ENCODE measurements at regions not wholly inside any gene's neighbourhood (a gene's known extent, or its start where the extent isn't known, plus 50 kb on each side); places are given as distances from the start of the nearest gene placed in this dataset.

DNA sequence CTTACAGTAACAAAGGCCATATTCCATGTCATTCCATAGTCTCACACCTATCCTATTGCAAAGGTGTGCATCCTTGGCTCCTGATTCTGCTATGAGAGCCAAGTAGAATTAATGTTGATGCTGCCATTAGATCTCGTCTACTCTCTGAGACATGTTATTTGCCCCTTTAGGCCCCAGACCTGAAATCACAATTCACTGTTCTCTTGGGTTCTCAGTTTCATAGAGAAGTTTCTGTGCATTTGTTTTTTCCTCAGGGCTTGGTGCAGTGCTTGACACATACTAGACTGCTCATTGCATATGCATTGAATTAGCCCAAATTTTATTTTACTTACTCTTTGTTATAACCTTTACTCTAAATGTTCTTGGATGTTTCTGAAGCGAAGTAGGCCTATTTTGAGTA, 265.7 kb downstream of the JRKL start:
- H3K36me3 Mint-ChIP-seq = no peaks in the 10 kb centered on the region
- H3K27me3 Mint-ChIP-seq (ENCODE audit: low read depth in 3 of 3) = peaks cover 0 to 1% (median 0%) of the 10 kb centered on the region in 3 donors
- no peak for DNase-seq
- H4K20me1 ChIP-seq (ENCODE audit: insufficient read depth, low read length) = no peaks in the 10 kb centered on the region
- H3K9me3 ChIP-seq (replicated peaks in 1 of 2; ENCODE audit: control insufficient read depth in 1 of 2, insufficient read depth in 1 of 2, low read length in 2 of 2) = no peaks in the 10 kb centered on the region
- intact Hi-C loops (cut with micrococcal nuclease) = no loop called here
- H3K27ac ChIP-seq (ENCODE audit: low read depth in 1 of 2, low read length in 2 of 2) = no peak overlapping the region
- H3K27me3 ChIP-seq (ENCODE audit: control insufficient read depth in 2 of 2, insufficient read depth in 2 of 2, low read length in 2 of 2) = no peaks in the 10 kb centered on the region
- H3K4me1 ChIP-seq (ENCODE audit: control insufficient read depth in 1 of 2, insufficient read depth in 2 of 2, low read length in 2 of 2) = no peaks in the 10 kb centered on the region
- no peak overlapping the region for H3K27ac Mint-ChIP-seq
- no peaks in the 10 kb centered on the region for H3K4me1 Mint-ChIP-seq
- 88% methylated on average over 1 of the region's 2 CpGs for WGBS (ENCODE audit: insufficient coverage)
- no peak overlapping the region for H3K9ac ChIP-seq (ENCODE audit: insufficient read depth, low read length, poor library complexity, severe bottlenecking)
- H3K9me3 Mint-ChIP-seq = peaks cover 0 to 4% (median 0%) of the 10 kb centered on the region in 7 donors
- H3K4me2 ChIP-seq (replicated peaks; ENCODE audit: extremely low read depth, low read length, poor library complexity, severe bottlenecking) = no peak overlapping the region
- H3K4me3 ChIP-seq (replicated peaks in 1 of 3; ENCODE audit: low read depth in 2 of 3, low read length in 3 of 3) = no peak overlapping the region
- H3K36me3 ChIP-seq (replicated peaks in 1 of 2; ENCODE audit: control insufficient read depth in 1 of 2, insufficient read depth in 2 of 2, low read length in 2 of 2) = no peaks in the 10 kb centered on the region
- H3K4me3 Mint-ChIP-seq = no peak overlapping the region
- H3K79me2 ChIP-seq (ENCODE audit: insufficient read depth, low read length) = no peaks in the 10 kb centered on the region
- TF ChIP-seq, protein P1, sequence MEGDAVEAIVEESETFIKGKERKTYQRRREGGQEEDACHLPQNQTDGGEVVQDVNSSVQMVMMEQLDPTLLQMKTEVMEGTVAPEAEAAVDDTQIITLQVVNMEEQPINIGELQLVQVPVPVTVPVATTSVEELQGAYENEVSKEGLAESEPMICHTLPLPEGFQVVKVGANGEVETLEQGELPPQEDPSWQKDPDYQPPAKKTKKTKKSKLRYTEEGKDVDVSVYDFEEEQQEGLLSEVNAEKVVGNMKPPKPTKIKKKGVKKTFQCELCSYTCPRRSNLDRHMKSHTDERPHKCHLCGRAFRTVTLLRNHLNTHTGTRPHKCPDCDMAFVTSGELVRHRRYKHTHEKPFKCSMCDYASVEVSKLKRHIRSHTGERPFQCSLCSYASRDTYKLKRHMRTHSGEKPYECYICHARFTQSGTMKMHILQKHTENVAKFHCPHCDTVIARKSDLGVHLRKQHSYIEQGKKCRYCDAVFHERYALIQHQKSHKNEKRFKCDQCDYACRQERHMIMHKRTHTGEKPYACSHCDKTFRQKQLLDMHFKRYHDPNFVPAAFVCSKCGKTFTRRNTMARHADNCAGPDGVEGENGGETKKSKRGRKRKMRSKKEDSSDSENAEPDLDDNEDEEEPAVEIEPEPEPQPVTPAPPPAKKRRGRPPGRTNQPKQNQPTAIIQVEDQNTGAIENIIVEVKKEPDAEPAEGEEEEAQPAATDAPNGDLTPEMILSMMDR (IDR thresholded peaks at IDR 0.05) = no peak
- no peak overlapping the region for H2AFZ ChIP-seq (ENCODE audit: insufficient read depth, low read depth, low read length, poor library complexity, severe bottlenecking)

DNA sequence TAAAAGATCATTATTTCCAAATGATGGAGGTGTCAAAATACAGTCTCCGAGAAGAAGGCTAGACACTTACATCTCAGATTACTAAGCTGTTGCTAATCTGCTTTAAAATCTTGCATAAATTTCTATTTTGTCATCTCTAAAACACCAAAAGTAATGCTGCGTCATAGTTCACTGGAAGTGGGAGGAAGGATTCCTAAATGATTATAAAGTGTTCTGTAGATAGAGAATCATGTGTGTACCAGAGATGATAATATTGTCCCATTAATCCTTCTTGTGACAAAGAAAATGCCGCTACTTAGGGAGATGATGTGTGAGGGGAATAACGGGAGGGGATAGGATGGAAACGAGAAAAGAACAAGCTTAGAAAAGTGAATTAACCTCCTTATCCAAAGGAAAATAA, 268.6 kb downstream of the JRKL start:
- TF ChIP-seq, protein P1 (IDR thresholded peaks at IDR 0.05) = no peak
- Histone ChIP-seq H3K36me3 (replicated peaks in 1 of 2; ENCODE audit: control insufficient read depth in 1 of 2, insufficient read depth in 2 of 2, low read length in 2 of 2) (no peaks in the 10 kb centered on the region), H4K20me1 (ENCODE audit: insufficient read depth, low read length) (no peaks in the 10 kb centered on the region), H3K9me3 (replicated peaks in 1 of 2; ENCODE audit: control insufficient read depth in 1 of 2, insufficient read depth in 1 of 2, low read length in 2 of 2) (no peaks in the 10 kb centered on the region), H3K4me1 (ENCODE audit: control insufficient read depth in 1 of 2, insufficient read depth in 2 of 2, low read length in 2 of 2) (no peaks in the 10 kb centered on the region), H3K79me2 (ENCODE audit: insufficient read depth, low read length) (no peaks in the 10 kb centered on the region), H2AFZ (ENCODE audit: insufficient read depth, low read depth, low read length, poor library complexity, severe bottlenecking) (no peak overlapping the region), H3K27ac (ENCODE audit: low read depth in 1 of 2, low read length in 2 of 2) (no peak overlapping the region), H3K9ac (ENCODE audit: insufficient read depth, low read length, poor library complexity, severe bottlenecking) (no peak overlapping the region), H3K4me3 (replicated peaks in 1 of 3; ENCODE audit: low read depth in 2 of 3, low read length in 3 of 3) (no peak overlapping the region), H3K4me2 (replicated peaks; ENCODE audit: extremely low read depth, low read length, poor library complexity, severe bottlenecking) (no peak overlapping the region), H3K27me3 (ENCODE audit: control insufficient read depth in 2 of 2, insufficient read depth in 2 of 2, low read length in 2 of 2) (no peaks in the 10 kb centered on the region)
- H3K27ac Mint-ChIP-seq = no peak overlapping the region
- DNase-seq = no peak
- peaks cover 0 to 1% (median 0%) of the 10 kb centered on the region in 3 donors for H3K27me3 Mint-ChIP-seq (ENCODE audit: low read depth in 3 of 3)
- no peaks in the 10 kb centered on the region for H3K4me1 Mint-ChIP-seq
- intact Hi-C loops (cut with micrococcal nuclease) = no loop called here
- H3K9me3 Mint-ChIP-seq = peaks cover 0 to 2% (median 0%) of the 10 kb centered on the region in 7 donors
- H3K4me3 Mint-ChIP-seq = no peak overlapping the region
- no peaks in the 10 kb centered on the region for H3K36me3 Mint-ChIP-seq
- no CpG with 5 or more reads among the region's 5 CpGs for WGBS (ENCODE audit: insufficient coverage)

Measured in CD14-positive monocyte (primary cell).